HEK293T (cell line): ENCODE measurements at regions not wholly inside any gene's neighbourhood (a gene's known extent, or its start where the extent isn't known, plus 50 kb on each side); places are given as distances from the start of the nearest gene placed in this dataset.

Experiments
- ARNT ChIP-seq: fragments of 450-650 bp; IDR thresholded peaks from 2 replicates; pipeline ENCODE4 v1.6.1; 2017; ENCODE audit warnings: mild to moderate bottlenecking
- BHLHE40 ChIP-seq: fragments of 450-650 bp; IDR thresholded peaks from 2 replicates; pipeline ENCODE4 v1.6.1; 2016; ENCODE audit warnings: mild to moderate bottlenecking, moderate library complexity, borderline replicate concordance
- ELF4 ChIP-seq: fragments of 450-650 bp; IDR thresholded peaks from 2 replicates; pipeline ENCODE4 v1.6.1; 2017; ENCODE audit warnings: antibody characterized with exemption
- FOXK2 ChIP-seq: fragments of 450-650 bp; IDR thresholded peaks from 2 replicates; pipeline ENCODE4 v1.6.1; 2016; ENCODE audit warnings: mild to moderate bottlenecking
- FOXM1 ChIP-seq: fragments of 450-650 bp; IDR thresholded peaks from 2 replicates; pipeline ENCODE4 v1.6.1; 2017; ENCODE audit warnings: mild to moderate bottlenecking, borderline replicate concordance
- HDGF ChIP-seq: fragments of 450-650 bp; IDR thresholded peaks from 2 replicates; pipeline ENCODE4 v1.6.1; 2017; ENCODE audit warnings: antibody characterized with exemption, borderline replicate concordance
- L3MBTL2 ChIP-seq: fragments of 450-650 bp; conservative IDR thresholded peaks from 2 replicates; pipeline ENCODE4 v1.6.1; 2016; ENCODE audit warnings: mild to moderate bottlenecking
- LEF1 ChIP-seq: fragments of 450-650 bp; IDR thresholded peaks from 2 replicates; pipeline ENCODE4 v1.6.1; 2017; ENCODE audit warnings: mild to moderate bottlenecking, borderline replicate concordance
- NFRKB ChIP-seq: fragments of 450-650 bp; IDR thresholded peaks from 2 replicates; pipeline ENCODE4 v1.6.1; 2016; ENCODE audit warnings: mild to moderate bottlenecking, moderate library complexity
- SP1 ChIP-seq: fragments of 450-650 bp; IDR thresholded peaks from 2 replicates; pipeline ENCODE4 v1.6.1; 2017
- SUZ12 ChIP-seq: fragments of 450-650 bp; IDR thresholded peaks from 2 replicates; pipeline ENCODE4 v1.6.1; 2016; ENCODE audit warnings: mild to moderate bottlenecking
- TARDBP ChIP-seq: fragments of 450-650 bp; IDR thresholded peaks from 2 replicates; pipeline ENCODE4 v1.6.1; 2016
- ZNF384 ChIP-seq: fragments of 450-650 bp; IDR thresholded peaks from 2 replicates; pipeline ENCODE4 v1.6.1; 2016
- TF ChIP-seq, protein P1 (sequence below): fragments of 450-650 bp; IDR thresholded peaks from 2 replicates; pipeline ENCODE4 v1.6.1; 2016

DNA sequence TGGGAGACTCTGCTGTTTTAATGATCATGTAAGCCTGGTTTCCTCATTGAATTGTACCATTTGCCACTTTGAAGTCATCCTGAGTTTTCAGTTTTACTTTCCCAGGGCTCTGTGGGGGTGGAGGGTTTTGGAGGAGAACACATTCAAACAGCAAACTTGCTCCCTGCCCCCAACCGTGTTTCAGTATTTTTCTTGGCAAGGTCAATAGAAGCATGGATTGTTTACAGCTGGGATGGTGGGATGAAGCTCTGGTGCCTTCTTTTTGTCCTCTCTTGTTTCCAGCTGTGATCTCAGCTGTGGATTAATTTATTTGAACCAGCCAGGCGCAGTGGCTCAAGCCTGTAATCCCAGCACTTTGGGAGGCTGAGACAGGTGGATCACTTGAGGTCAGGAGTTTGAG, 54.3 kb upstream of the SERBP1 start:
- TF ChIP-seq SUZ12 = no peak
- TF ChIP-seq L3MBTL2 = no peak
- no peak for TF ChIP-seq TARDBP
- TF ChIP-seq FOXK2 = no peak
- TF ChIP-seq FOXM1 = no peak
- TF ChIP-seq ZNF384 = no peak
- TF ChIP-seq HDGF = no peak
- no peak for TF ChIP-seq ARNT
- TF ChIP-seq ELF4 = no peak
- no peak for TF ChIP-seq SP1
- TF ChIP-seq NFRKB = no peak
- TF ChIP-seq, protein P1, sequence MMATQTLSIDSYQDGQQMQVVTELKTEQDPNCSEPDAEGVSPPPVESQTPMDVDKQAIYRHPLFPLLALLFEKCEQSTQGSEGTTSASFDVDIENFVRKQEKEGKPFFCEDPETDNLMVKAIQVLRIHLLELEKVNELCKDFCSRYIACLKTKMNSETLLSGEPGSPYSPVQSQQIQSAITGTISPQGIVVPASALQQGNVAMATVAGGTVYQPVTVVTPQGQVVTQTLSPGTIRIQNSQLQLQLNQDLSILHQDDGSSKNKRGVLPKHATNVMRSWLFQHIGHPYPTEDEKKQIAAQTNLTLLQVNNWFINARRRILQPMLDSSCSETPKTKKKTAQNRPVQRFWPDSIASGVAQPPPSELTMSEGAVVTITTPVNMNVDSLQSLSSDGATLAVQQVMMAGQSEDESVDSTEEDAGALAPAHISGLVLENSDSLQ = no peak
- no peak for TF ChIP-seq BHLHE40
- no peak for TF ChIP-seq LEF1
